Osteoblast (primary cell): ENCODE measurements at regions not wholly inside any gene's neighbourhood (a gene's known extent, or its start where the extent isn't known, plus 50 kb on each side); places are given as distances from the start of the nearest gene placed in this dataset.

Experiments used
- DNase-seq: peaks from one replicate; pipeline ENCODE4 v3.0.0; 2011; ENCODE audit warnings: low spot score, mixed read lengths; ENCODE audit not compliant: insufficient read length; ENCODE audit errors: missing footprints
- H2AFZ ChIP-seq: 2 replicates; pipeline ENCODE4 v1.6.0; 2011; ENCODE audit warnings: mild to moderate bottlenecking, low read length
- H3K27ac ChIP-seq: 2 replicates; pipeline ENCODE4 v1.5.1; 2011; ENCODE audit warnings: mild to moderate bottlenecking, low read depth, low read length, moderate library complexity
- H3K27me3 ChIP-seq: 2 replicates; pipeline ENCODE4 v1.6.0; 2012; ENCODE audit warnings: mild to moderate bottlenecking, control low read depth, inconsistent platforms, low read length, moderate library complexity; ENCODE audit not compliant: insufficient read depth
- H3K36me3 ChIP-seq: 2 replicates; pipeline ENCODE4 v1.5.1; 2011; ENCODE audit warnings: mild to moderate bottlenecking, low read length, control low read depth, moderate library complexity; ENCODE audit not compliant: insufficient read depth
- H3K4me1 ChIP-seq: 2 replicates; pipeline ENCODE4 v1.5.1; 2011; ENCODE audit warnings: mild to moderate bottlenecking, low read length, control low read depth, moderate library complexity; ENCODE audit not compliant: insufficient read depth
- H3K4me2 ChIP-seq: 2 replicates; pipeline ENCODE4 v1.6.0; 2011; ENCODE audit warnings: mild to moderate bottlenecking, low read length; ENCODE audit not compliant: insufficient read depth
- H3K4me3 ChIP-seq: fragments of 200-600 bp; sonication (generic); 3 replicates; pipeline ENCODE4 v1.5.1; 2012; ENCODE audit warnings: mild to moderate bottlenecking, low read length, inconsistent platforms; ENCODE audit not compliant: insufficient read depth
- H3K79me2 ChIP-seq: 2 replicates; pipeline ENCODE4 v1.6.0; 2012; ENCODE audit warnings: mild to moderate bottlenecking, low read length, control low read depth, inconsistent platforms; ENCODE audit not compliant: insufficient read depth
- H3K9me3 ChIP-seq: 2 replicates; pipeline ENCODE4 v1.5.1; 2011; ENCODE audit warnings: low read depth, low read length, control low read depth
- H4K20me1 ChIP-seq: 2 replicates; pipeline ENCODE4 v1.6.0; 2012; ENCODE audit warnings: mild to moderate bottlenecking, low read length, control low read depth; ENCODE audit not compliant: insufficient read depth
- TF ChIP-seq, protein P1 (sequence below): IDR thresholded peaks from 2 replicates; pipeline ENCODE4 v1.5.1; 2011; ENCODE audit warnings: mild to moderate bottlenecking, low read depth, low read length, moderate library complexity; ENCODE audit errors: extremely low read depth

- Histone ChIP-seq H4K20me1 (no peaks in the 10 kb centered on the region), H3K4me2 (no peak overlapping the region), H3K27me3 (no peaks in the 10 kb centered on the region), H3K27ac (no peak overlapping the region), H3K79me2 (no peaks in the 10 kb centered on the region), H3K4me3 (no peak overlapping the region), H3K36me3 (no peaks in the 10 kb centered on the region), H2AFZ (no peak overlapping the region), H3K4me1 (no peaks in the 10 kb centered on the region), H3K9me3 (peaks cover 4% of the 10 kb centered on the region)
- TF ChIP-seq, protein P1, sequence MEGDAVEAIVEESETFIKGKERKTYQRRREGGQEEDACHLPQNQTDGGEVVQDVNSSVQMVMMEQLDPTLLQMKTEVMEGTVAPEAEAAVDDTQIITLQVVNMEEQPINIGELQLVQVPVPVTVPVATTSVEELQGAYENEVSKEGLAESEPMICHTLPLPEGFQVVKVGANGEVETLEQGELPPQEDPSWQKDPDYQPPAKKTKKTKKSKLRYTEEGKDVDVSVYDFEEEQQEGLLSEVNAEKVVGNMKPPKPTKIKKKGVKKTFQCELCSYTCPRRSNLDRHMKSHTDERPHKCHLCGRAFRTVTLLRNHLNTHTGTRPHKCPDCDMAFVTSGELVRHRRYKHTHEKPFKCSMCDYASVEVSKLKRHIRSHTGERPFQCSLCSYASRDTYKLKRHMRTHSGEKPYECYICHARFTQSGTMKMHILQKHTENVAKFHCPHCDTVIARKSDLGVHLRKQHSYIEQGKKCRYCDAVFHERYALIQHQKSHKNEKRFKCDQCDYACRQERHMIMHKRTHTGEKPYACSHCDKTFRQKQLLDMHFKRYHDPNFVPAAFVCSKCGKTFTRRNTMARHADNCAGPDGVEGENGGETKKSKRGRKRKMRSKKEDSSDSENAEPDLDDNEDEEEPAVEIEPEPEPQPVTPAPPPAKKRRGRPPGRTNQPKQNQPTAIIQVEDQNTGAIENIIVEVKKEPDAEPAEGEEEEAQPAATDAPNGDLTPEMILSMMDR: no peak
- DNase-seq: no peak
Observed at GRCh38 chr7:10655031-10655430, 318.6 kb upstream of the PHF14 start.

GRCh38 chr7:10657201-10657600 is 316.5 kb upstream of the PHF14 start:
- H2AFZ ChIP-seq: no peak overlapping the region
- no peak overlapping the region for H3K27ac ChIP-seq
- no peak for DNase-seq
- H3K4me3 ChIP-seq: no peak overlapping the region
- no peaks in the 10 kb centered on the region for H3K27me3 ChIP-seq
- H4K20me1 ChIP-seq: no peaks in the 10 kb centered on the region
- TF ChIP-seq, protein P1: no peak
- no peaks in the 10 kb centered on the region for H3K36me3 ChIP-seq
- no peaks in the 10 kb centered on the region for H3K79me2 ChIP-seq
- H3K9me3 ChIP-seq: peaks cover 4% of the 10 kb centered on the region
- H3K4me2 ChIP-seq: no peak overlapping the region
- H3K4me1 ChIP-seq: no peaks in the 10 kb centered on the region

- no peak overlapping the region for H3K27ac ChIP-seq
- no peak overlapping the region for H3K4me2 ChIP-seq
- H3K36me3 ChIP-seq: no peaks in the 10 kb centered on the region
- no peak overlapping the region for H2AFZ ChIP-seq
- no peak for DNase-seq
- H3K79me2 ChIP-seq: no peaks in the 10 kb centered on the region
- peaks cover 4% of the 10 kb centered on the region for H3K9me3 ChIP-seq
- no peaks in the 10 kb centered on the region for H3K4me1 ChIP-seq
- no peaks in the 10 kb centered on the region for H4K20me1 ChIP-seq
- TF ChIP-seq, protein P1: no peak
- H3K4me3 ChIP-seq: no peak overlapping the region
- no peaks in the 10 kb centered on the region for H3K27me3 ChIP-seq
Observed at GRCh38 chr7:10657837-10658236, 315.8 kb upstream of the PHF14 start.

DNA sequence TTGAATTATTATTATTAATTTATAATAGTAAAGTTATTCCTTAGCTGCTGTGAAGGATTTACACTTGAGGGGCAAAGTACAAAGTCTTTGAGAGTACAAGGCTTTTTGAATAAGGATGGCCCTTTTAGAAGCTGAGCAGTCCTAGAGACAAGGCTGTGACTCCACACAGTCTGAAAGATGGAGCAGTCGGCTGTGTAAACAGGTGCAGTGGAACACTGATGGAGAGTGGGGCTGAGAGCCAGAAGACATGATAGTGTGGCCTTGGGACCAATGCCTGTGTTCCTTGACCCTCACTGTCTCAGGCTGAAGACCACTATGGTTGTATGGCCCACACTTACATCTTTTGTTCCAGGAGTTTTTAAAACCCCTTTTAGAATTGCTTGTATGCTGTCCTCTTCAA is 311.2 kb upstream of the PHF14 start:
- no peaks in the 10 kb centered on the region for H4K20me1 ChIP-seq
- no peaks in the 10 kb centered on the region for H3K27me3 ChIP-seq
- no peak overlapping the region for H2AFZ ChIP-seq
- H3K4me3 ChIP-seq: no peak overlapping the region
- no peaks in the 10 kb centered on the region for H3K9me3 ChIP-seq
- H3K36me3 ChIP-seq: no peaks in the 10 kb centered on the region
- no peak for DNase-seq
- H3K79me2 ChIP-seq: no peaks in the 10 kb centered on the region
- H3K4me2 ChIP-seq: no peak overlapping the region
- no peaks in the 10 kb centered on the region for H3K4me1 ChIP-seq
- H3K27ac ChIP-seq: no peak overlapping the region
- TF ChIP-seq, protein P1: no peak
